ENCODE measurements at regions not wholly inside any gene's neighbourhood (a gene's known extent, or its start where the extent isn't known, plus 50 kb on each side); places are given as distances from the start of the nearest gene placed in this dataset.

DNA sequence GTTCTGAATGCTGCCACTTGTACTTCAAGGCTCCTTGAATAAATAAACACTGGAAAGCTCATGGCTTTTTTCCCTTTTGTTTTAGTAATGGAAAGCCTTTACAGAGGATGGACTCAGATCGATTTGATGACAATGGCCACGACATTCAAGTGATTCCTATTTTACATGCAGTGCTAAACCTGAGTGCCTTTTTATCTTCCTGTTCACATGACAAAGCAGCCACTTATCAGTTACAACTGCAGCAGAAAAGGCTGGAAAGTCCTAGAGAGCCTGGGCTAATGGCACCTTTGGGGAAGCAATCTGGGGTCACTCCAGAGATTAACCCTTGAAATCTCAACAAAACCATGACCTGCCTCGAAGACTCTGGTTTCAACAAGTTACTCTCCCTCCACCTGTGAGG, 249.0 kb upstream of the AUTS2 start:
- H3K4me3 ChIP-seq (ENCODE audit: low read depth, low read length) = no peak overlapping the region
- TF ChIP-seq CTCF (IDR thresholded peaks at IDR 0.05; ENCODE audit: low read depth, low read length) = no peak

GRCh38 chr7:69358163-69358821, 240.0 kb upstream of the AUTS2 start:
- H3K4me3 ChIP-seq (ENCODE audit: low read depth, low read length) = no peak overlapping the region
- TF ChIP-seq CTCF (IDR thresholded peaks at IDR 0.05; ENCODE audit: low read depth, low read length) = no peak

DNA sequence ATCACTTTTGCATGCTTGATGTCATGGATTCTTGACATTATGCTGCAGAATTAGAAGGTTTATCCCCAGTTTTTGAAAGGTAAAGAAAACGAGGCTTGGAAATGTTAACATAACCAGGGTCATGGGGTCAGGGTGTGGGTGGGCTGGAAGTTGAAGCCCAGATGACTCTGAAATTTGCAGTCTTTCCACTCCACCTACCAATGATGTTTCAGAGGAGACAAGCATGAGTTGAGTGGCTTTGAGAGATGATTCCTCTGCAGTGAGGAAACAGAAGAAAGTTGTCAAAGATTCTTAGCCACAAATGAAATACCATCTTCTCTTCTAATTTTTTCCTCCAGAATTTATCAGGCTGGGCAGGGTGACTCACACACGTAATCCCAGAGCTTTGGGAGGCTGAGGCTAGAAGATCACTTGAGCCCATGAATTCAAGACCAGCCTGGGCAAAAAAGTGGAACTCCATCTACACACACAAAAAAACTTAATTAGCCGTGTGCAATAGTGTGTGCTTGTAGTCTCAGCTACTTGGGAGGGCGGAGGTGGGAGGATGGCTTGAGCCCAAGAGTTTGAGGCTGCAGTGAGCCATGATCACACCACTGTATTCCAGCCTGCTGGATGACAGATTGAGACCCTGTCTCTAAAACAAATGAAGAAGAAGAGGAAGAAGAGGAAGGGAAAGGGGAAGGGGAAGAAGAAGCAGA, 239.1 kb upstream of the AUTS2 start:
- no peak for TF ChIP-seq CTCF (IDR thresholded peaks at IDR 0.05; ENCODE audit: low read depth, low read length)
- no peak overlapping the region for H3K4me3 ChIP-seq (ENCODE audit: low read depth, low read length)

DNA sequence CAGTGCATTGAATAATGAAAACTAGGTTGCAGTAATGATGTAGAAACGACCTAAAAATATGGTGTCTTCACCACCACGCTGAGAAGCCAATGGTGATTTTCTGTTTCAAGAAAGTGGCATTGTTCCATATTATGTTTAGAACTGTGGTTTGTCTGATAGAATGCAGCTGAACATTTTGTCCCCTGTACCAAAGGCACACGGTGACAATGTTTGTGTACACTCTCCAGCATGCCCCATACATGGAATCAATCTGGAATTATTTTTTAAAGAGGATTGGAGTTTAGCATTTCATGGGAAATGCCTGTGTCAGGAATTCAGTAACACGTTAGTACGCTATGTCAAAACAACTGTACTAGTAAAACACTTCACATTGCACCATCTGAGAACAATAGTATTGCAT, 237.4 kb upstream of the AUTS2 start:
- no peak for TF ChIP-seq CTCF (IDR thresholded peaks at IDR 0.05; ENCODE audit: low read depth, low read length)
- no peak overlapping the region for H3K4me3 ChIP-seq (ENCODE audit: low read depth, low read length)

- no peak overlapping the region for H3K4me3 ChIP-seq (ENCODE audit: low read depth, low read length)
- TF ChIP-seq CTCF (IDR thresholded peaks at IDR 0.05; ENCODE audit: low read depth, low read length) = no peak
Measured at GRCh38 chr7:69363136-69363535, 235.1 kb upstream of the AUTS2 start.

DNA sequence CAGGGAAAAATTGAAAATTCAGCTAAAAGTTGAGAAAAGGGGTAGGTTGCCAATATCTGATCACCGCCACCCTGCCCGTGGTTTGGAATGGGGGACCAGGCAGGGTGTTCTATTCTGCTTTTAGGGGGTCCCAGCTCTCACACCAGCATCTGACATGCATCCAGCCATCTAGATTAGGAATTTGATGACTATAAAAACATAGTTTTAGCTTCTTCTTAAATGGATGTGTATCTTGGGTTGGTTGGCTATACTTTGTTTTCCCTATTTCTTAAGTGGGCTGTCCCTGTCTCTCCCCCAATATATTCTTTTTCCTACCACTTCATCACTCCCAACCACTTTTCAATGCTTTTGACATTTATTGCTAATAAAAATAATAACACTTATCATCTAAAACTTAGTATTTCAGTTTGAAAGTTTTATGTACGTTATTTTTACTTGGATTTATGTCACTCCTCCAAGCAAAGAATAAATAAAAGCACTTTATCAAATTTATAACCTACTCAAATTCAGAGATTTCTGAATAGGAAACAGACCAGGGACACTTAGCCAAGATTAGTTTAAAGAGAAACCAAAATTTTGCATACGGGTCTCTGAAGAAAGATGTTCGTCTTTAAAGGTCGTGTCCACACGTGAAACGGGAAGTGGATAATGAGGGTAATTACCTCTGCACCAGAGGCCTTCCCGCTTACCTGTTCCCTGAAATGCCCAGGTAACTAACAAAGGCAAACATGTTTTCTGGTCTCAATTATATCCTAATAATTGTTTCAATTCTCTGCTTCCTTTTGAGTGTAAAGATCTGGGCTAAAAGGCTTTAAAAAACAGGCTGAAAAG, 233.2 kb upstream of the AUTS2 start:
- TF ChIP-seq CTCF (IDR thresholded peaks at IDR 0.05; ENCODE audit: low read depth, low read length) = no peak

More for the DNA sequence above, 233.2 kb upstream of the AUTS2 start:
- H3K4me3 ChIP-seq (ENCODE audit: low read depth, low read length) = no peak overlapping the region
